ENCODE measurements at regions not wholly inside any gene's neighbourhood (a gene's known extent, or its start where the extent isn't known, plus 50 kb on each side); places are given as distances from the start of the nearest gene placed in this dataset.

GRCh38 chr12:68432622-68433021, 100.5 kb upstream of the MDM1 start:
- TF ChIP-seq EZH2phosphoT487 (IDR thresholded peaks at IDR 0.05; ENCODE audit: borderline replicate concordance) = no peak
- TF ChIP-seq, protein P1, sequence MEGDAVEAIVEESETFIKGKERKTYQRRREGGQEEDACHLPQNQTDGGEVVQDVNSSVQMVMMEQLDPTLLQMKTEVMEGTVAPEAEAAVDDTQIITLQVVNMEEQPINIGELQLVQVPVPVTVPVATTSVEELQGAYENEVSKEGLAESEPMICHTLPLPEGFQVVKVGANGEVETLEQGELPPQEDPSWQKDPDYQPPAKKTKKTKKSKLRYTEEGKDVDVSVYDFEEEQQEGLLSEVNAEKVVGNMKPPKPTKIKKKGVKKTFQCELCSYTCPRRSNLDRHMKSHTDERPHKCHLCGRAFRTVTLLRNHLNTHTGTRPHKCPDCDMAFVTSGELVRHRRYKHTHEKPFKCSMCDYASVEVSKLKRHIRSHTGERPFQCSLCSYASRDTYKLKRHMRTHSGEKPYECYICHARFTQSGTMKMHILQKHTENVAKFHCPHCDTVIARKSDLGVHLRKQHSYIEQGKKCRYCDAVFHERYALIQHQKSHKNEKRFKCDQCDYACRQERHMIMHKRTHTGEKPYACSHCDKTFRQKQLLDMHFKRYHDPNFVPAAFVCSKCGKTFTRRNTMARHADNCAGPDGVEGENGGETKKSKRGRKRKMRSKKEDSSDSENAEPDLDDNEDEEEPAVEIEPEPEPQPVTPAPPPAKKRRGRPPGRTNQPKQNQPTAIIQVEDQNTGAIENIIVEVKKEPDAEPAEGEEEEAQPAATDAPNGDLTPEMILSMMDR (conservative IDR thresholded peaks at IDR 0.05; ENCODE audit: low read length) = no peak

Measured in Loucy (cell line).